Suprapubic skin (tissue), 4 donors: ENCODE measurements at regions not wholly inside any gene's neighbourhood (a gene's known extent, or its start where the extent isn't known, plus 50 kb on each side); places are given as distances from the start of the nearest gene placed in this dataset.

ENCODE experiments used
- DNase-seq, 2 donors: peaks; one replicate each; pipeline ENCODE4 v3.0.0-alpha.2; 2019; ENCODE audit warnings: low spot score in 2 of 2
- H3K27ac ChIP-seq: fragments of 200-600 bp; sonication (generic); one replicate; pipeline ENCODE4 v1.5.1; 2019
- H3K27me3 ChIP-seq: fragments of 200-600 bp; sonication (generic); one replicate; pipeline ENCODE4 v1.5.1; 2019
- H3K36me3 ChIP-seq: fragments of 200-600 bp; sonication (generic); one replicate; pipeline ENCODE4 v1.5.1; 2019
- H3K4me1 ChIP-seq: fragments of 200-600 bp; sonication (generic); one replicate; pipeline ENCODE4 v1.5.1; 2019
- H3K4me3 ChIP-seq: fragments of 200-600 bp; sonication (generic); one replicate; pipeline ENCODE4 v1.5.1; 2019; ENCODE audit warnings: mild to moderate bottlenecking
- H3K9me3 ChIP-seq: fragments of 200-600 bp; sonication (generic); one replicate; pipeline ENCODE4 v1.5.1; 2019
- EP300 ChIP-seq: sonication (generic); formaldehyde crosslinking; IDR thresholded peaks from one replicate; pipeline ENCODE4 v1.6.1; 2017; ENCODE audit warnings: antibody characterized with exemption
- POLR2A ChIP-seq, 2 donors: fragments of 450-650 bp; IDR thresholded peaks; one replicate each; pipeline ENCODE4 v1.6.1; 2017; ENCODE audit warnings: antibody characterized with exemption in 2 of 2, mild to moderate bottlenecking in 2 of 2, moderate library complexity in 2 of 2
- POLR2AphosphoS5 ChIP-seq, 3 donors: sonication (generic); formaldehyde crosslinking; IDR thresholded peaks; one replicate each; pipeline ENCODE4 v1.6.1; 2017; ENCODE audit warnings: antibody characterized with exemption in 3 of 3
- WGBS: methylation state at CpG from one replicate; pipeline ENCODE4 v1.1.5; 2018; 5-methylcytosine and 5-hydroxymethylcytosine counted together
- TF ChIP-seq, protein P1 (sequence below), 2 donors: fragments of 200-600 bp in 1 of 2; fragments of 450-650 bp in 1 of 2; sonication (generic) in 1 of 2; IDR thresholded peaks; one replicate each; pipeline ENCODE4 v1.5.1; 2016 to 2019; ENCODE audit warnings: antibody characterized with exemption in 2 of 2, mild to moderate bottlenecking in 1 of 2, moderate library complexity in 1 of 2

GRCh38 chr11:79957702-79958101 is 516.9 kb upstream of the TENM4 start:
- Histone ChIP-seq H3K9me3 (no peaks in the 10 kb centered on the region), H3K27ac (no peak overlapping the region), H3K36me3 (no peaks in the 10 kb centered on the region), H3K27me3 (no peaks in the 10 kb centered on the region), H3K4me1 (no peaks in the 10 kb centered on the region), H3K4me3 (no peak overlapping the region)
- DNase-seq: no peak
- TF ChIP-seq EP300: no peak
- TF ChIP-seq POLR2AphosphoS5 (IDR thresholded peaks at IDR 0.05): no peak
- no peak for TF ChIP-seq POLR2A (IDR thresholded peaks at IDR 0.05)
- TF ChIP-seq, protein P1, sequence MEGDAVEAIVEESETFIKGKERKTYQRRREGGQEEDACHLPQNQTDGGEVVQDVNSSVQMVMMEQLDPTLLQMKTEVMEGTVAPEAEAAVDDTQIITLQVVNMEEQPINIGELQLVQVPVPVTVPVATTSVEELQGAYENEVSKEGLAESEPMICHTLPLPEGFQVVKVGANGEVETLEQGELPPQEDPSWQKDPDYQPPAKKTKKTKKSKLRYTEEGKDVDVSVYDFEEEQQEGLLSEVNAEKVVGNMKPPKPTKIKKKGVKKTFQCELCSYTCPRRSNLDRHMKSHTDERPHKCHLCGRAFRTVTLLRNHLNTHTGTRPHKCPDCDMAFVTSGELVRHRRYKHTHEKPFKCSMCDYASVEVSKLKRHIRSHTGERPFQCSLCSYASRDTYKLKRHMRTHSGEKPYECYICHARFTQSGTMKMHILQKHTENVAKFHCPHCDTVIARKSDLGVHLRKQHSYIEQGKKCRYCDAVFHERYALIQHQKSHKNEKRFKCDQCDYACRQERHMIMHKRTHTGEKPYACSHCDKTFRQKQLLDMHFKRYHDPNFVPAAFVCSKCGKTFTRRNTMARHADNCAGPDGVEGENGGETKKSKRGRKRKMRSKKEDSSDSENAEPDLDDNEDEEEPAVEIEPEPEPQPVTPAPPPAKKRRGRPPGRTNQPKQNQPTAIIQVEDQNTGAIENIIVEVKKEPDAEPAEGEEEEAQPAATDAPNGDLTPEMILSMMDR (IDR thresholded peaks at IDR 0.05): no peak

DNA sequence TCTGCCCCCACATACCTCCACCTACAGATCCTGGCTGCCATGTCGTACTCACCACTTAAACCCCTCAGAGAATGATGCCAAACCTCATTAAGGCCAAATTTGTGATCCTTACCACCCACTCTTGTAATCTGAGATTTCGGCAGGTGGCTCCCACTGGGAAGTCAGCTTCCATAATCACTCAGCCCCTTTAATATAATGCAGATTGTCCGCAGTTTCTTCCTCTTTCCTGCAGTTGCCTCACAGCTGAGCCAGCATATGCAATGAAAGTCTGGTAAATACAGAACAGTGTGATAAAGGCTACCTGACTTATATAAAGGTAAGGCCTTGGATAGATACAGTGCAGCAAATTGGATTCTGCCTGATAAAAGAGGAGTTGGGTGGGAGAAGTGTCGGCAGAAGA is 515.2 kb upstream of the TENM4 start:
- no peak for TF ChIP-seq POLR2AphosphoS5 (IDR thresholded peaks at IDR 0.05)
- no peak for TF ChIP-seq EP300
- TF ChIP-seq, protein P1 (IDR thresholded peaks at IDR 0.05): no peak
- no peak for TF ChIP-seq POLR2A (IDR thresholded peaks at IDR 0.05)
- Histone ChIP-seq H3K9me3 (no peaks in the 10 kb centered on the region), H3K36me3 (no peaks in the 10 kb centered on the region), H3K27ac (no peak overlapping the region), H3K4me1 (no peaks in the 10 kb centered on the region), H3K4me3 (no peak overlapping the region), H3K27me3 (no peaks in the 10 kb centered on the region)
- WGBS: 71% methylated on average over 4 of the region's 4 CpGs
- no peak for DNase-seq

- Histone ChIP-seq H3K27ac (no peak overlapping the region), H3K36me3 (no peaks in the 10 kb centered on the region), H3K9me3 (no peaks in the 10 kb centered on the region), H3K4me3 (no peak overlapping the region), H3K27me3 (no peaks in the 10 kb centered on the region), H3K4me1 (no peaks in the 10 kb centered on the region)
- no peak for DNase-seq
- TF ChIP-seq EP300 (no peak), POLR2AphosphoS5 (IDR thresholded peaks at IDR 0.05) (no peak), POLR2A (IDR thresholded peaks at IDR 0.05) (no peak)
- TF ChIP-seq, protein P1 (IDR thresholded peaks at IDR 0.05): no peak
- WGBS: 87% methylated on average over 1 of the region's 1 CpG
Observed at GRCh38 chr11:79953629-79954028, 512.8 kb upstream of the TENM4 start.

DNA sequence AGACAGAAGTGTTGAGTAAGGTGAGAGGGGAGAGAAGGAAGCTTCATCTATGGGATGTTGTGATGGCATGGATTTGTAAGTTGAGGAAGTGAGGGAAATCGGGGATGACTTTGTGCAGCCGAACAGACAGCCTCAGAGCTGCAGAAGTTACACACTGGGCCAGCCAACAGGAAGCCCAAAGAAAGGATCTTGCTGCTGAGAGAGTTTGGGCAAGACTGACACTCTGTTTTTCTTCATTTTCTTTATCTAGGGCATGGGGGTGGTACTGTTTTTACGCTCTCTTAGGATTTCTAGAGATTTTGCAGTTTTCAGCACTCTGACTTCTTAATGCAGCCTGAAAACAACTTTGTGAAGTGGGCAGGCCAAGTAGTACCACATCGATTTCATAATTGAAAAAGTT is 509.9 kb upstream of the TENM4 start:
- Histone ChIP-seq H3K36me3 (no peaks in the 10 kb centered on the region), H3K4me1 (no peaks in the 10 kb centered on the region), H3K4me3 (no peak overlapping the region), H3K9me3 (no peaks in the 10 kb centered on the region), H3K27me3 (no peaks in the 10 kb centered on the region), H3K27ac (no peak overlapping the region)
- DNase-seq: no peak
- TF ChIP-seq POLR2A (IDR thresholded peaks at IDR 0.05) (no peak), POLR2AphosphoS5 (IDR thresholded peaks at IDR 0.05) (no peak)
- TF ChIP-seq, protein P1 (IDR thresholded peaks at IDR 0.05): no peak
- 82% methylated on average over 4 of the region's 4 CpGs for WGBS

DNA sequence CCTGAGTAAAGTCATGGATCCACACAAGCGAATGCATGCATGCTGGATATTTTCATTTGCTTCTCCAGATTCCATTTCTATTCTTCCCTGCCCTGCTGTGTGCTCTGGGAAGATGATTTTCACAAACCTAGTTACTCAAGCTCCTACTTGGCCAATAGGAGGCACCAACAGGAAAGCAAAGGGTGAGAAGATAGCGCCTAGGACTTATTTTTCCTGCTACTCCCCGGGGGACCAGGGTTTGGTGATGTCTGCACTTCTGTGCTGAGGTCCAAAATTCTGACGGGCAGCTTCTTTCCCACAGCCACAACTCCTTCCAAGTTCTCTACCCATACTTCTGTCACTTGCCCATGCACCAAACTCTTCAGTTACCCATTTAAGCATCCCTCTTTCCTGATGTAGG is 509.3 kb upstream of the TENM4 start:
- Histone ChIP-seq H3K27ac (no peak overlapping the region), H3K4me3 (no peak overlapping the region), H3K27me3 (no peaks in the 10 kb centered on the region), H3K9me3 (no peaks in the 10 kb centered on the region), H3K36me3 (no peaks in the 10 kb centered on the region), H3K4me1 (no peaks in the 10 kb centered on the region)
- TF ChIP-seq POLR2A (IDR thresholded peaks at IDR 0.05): no peak
- no peak for TF ChIP-seq POLR2AphosphoS5 (IDR thresholded peaks at IDR 0.05)
- TF ChIP-seq, protein P1 (IDR thresholded peaks at IDR 0.05): no peak
- TF ChIP-seq EP300: no peak
- no peak for DNase-seq
- 82% methylated on average over 4 of the region's 4 CpGs for WGBS
